B cell (primary cell): ENCODE measurements at regions not wholly inside any gene's neighbourhood (a gene's known extent, or its start where the extent isn't known, plus 50 kb on each side); places are given as distances from the start of the nearest gene placed in this dataset. TPM values are rescaled to one million over a fixed set of nuclear protein-coding genes. Genes with fewer than 3 reads are reported as not detected.

Experiments used
- ATAC-seq: fragments of 200-7000 bp; cut with Tn5 transposase; one replicate; pipeline ENCODE4 v1.10.0; 2021; ENCODE audit warnings: low read depth, mild to moderate bottlenecking, moderate number of reproducible peaks, moderate library complexity
- CTCF ChIA-PET: fragments of 350-600 bp; sonication (Branson Sonifier 250); formaldehyde crosslinking; loops from one replicate; lab custom pipeline; 2021; ENCODE audit warnings: antibody characterized with exemption, inconsistent platforms; lab: Charles Lee
- POLR2A ChIA-PET: fragments of 350-600 bp; sonication (Branson Sonifier 250); formaldehyde crosslinking; loops from one replicate; lab custom pipeline; 2021; ENCODE audit warnings: antibody characterized with exemption; lab: Charles Lee
- DNase-seq: peaks from one replicate; pipeline ENCODE4 v3.0.0; 2013
- H2AFZ ChIP-seq: 2 replicates; pipeline ENCODE4 v1.6.1; 2012; ENCODE audit warnings: mild to moderate bottlenecking, low read depth, low read length; ENCODE audit not compliant: insufficient read depth, poor library complexity, severe bottlenecking
- H3K27ac ChIP-seq, 2 donors: 1 replicate in 1 of 2; 2 replicates in 1 of 2; pipeline ENCODE4 v1.5.1; 2012 to 2013; ENCODE audit warnings: low read length in 2 of 2, mild to moderate bottlenecking in 2 of 2, moderate library complexity in 1 of 2
- H3K27me3 ChIP-seq, 4 experiments: fragments of 200-600 bp in 1 of 4; sonication (generic) in 1 of 4; replicated peaks in 1 of 4; 1 replicate in 2 of 4; 2 replicates in 2 of 4; pipeline versions ENCODE4 v1.6.1 to v1.7.0; 2013 to 2016; ENCODE audit warnings: low read length in 3 of 4, mild to moderate bottlenecking in 2 of 4, mixed read lengths in 1 of 4, moderate library complexity in 1 of 4; ENCODE audit not compliant: insufficient read depth in 4 of 4, control insufficient read depth in 3 of 4; ENCODE audit errors: control extremely low read depth in 1 of 4
- H3K36me3 ChIP-seq, 2 experiments: replicated peaks in 1 of 2; 1 replicate in 1 of 2; 2 replicates in 1 of 2; pipeline versions ENCODE4 v1.6.1 to v1.7.1; 2013; ENCODE audit warnings: low read length in 1 of 2; ENCODE audit not compliant: insufficient read depth in 2 of 2, control insufficient read depth in 1 of 2; ENCODE audit errors: control extremely low read depth in 1 of 2, extremely low read depth in 1 of 2
- H3K4me1 ChIP-seq, 2 donors: fragments of 200-600 bp in 1 of 2; sonication (generic) in 1 of 2; 1 replicate in 1 of 2; 2 replicates in 1 of 2; pipeline versions ENCODE4 v1.5.1 to v1.6.1; 2013 to 2017; ENCODE audit warnings: low read length in 2 of 2; ENCODE audit not compliant: control insufficient read depth in 2 of 2, insufficient read depth in 2 of 2
- H3K4me2 ChIP-seq: replicated peaks from 2 replicates; pipeline ENCODE3; 2012; ENCODE audit warnings: mild to moderate bottlenecking, low read depth, low read length; ENCODE audit not compliant: poor library complexity, severe bottlenecking
- H3K4me3 ChIP-seq, 5 experiments: fragments of 200-600 bp in 1 of 5; sonication (generic) in 1 of 5; 1 replicate in 3 of 5; 2 replicates in 2 of 5; pipeline versions ENCODE4 v1.5.1 to v1.7.0; 2011 to 2016; ENCODE audit warnings: low read length in 4 of 5, mild to moderate bottlenecking in 4 of 5, low read depth in 2 of 5, control low read depth in 1 of 5, moderate library complexity in 1 of 5; ENCODE audit not compliant: insufficient read depth in 1 of 5; ENCODE audit errors: control extremely low read depth in 1 of 5, extremely low read depth in 1 of 5
- H3K79me2 ChIP-seq: fragments of 200-600 bp; sonication (generic); one replicate; pipeline ENCODE4 v1.6.0; 2016; ENCODE audit warnings: low read length; ENCODE audit not compliant: control insufficient read depth, insufficient read depth
- H3K9ac ChIP-seq: fragments of 200-600 bp; sonication (generic); 2 replicates; pipeline ENCODE4 v1.6.1; 2017; ENCODE audit warnings: mild to moderate bottlenecking, low read length, moderate library complexity
- H3K9me3 ChIP-seq, 3 donors: one replicate each; pipeline versions ENCODE4 v1.6.1 to v1.7.1; 2013; ENCODE audit warnings: low read length in 2 of 3; ENCODE audit not compliant: control insufficient read depth in 2 of 3, insufficient read depth in 1 of 3; ENCODE audit errors: control extremely low read depth in 1 of 3
- H4K20me1 ChIP-seq: 2 replicates; pipeline ENCODE4 v1.6.0; 2012; ENCODE audit warnings: mild to moderate bottlenecking, low read length; ENCODE audit not compliant: insufficient read depth, control insufficient read depth, poor library complexity, severe bottlenecking
- H3K27ac Mint-ChIP-seq: one replicate; pipeline ENCODE4 v1.8.0; 2021; ENCODE audit warnings: mixed read lengths
- H3K27me3 Mint-ChIP-seq: one replicate; pipeline ENCODE4 v1.8.0; 2021; ENCODE audit warnings: mixed read lengths
- H3K4me1 Mint-ChIP-seq: one replicate; pipeline ENCODE4 v1.8.0; 2021; ENCODE audit warnings: mixed read lengths
- H3K4me3 Mint-ChIP-seq: one replicate; pipeline ENCODE4 v1.8.0; 2021; ENCODE audit warnings: mixed read lengths
- H3K9me3 Mint-ChIP-seq: one replicate; pipeline ENCODE4 v1.8.0; 2022; ENCODE audit warnings: mixed read lengths; ENCODE audit not compliant: insufficient read depth
- CTCF ChIP-seq: fragments of 200-600 bp; IDR thresholded peaks from one replicate; pipeline ENCODE4 v1.8.0; 2022; ENCODE audit warnings: antibody characterized with exemption, mild to moderate bottlenecking
- EZH2 ChIP-seq: IDR thresholded peaks from 2 replicates; pipeline ENCODE4 v1.6.1; 2012; ENCODE audit warnings: borderline replicate concordance, low read depth, mild to moderate bottlenecking, moderate library complexity, low read length; ENCODE audit not compliant: insufficient read depth, poor library complexity, severe bottlenecking
- WGBS: methylation state at CpG from one replicate; pipeline ENCODE4 v1.1.5; 2013; ENCODE audit warnings: missing lambda C conversion rate; ENCODE audit not compliant: insufficient coverage; 5-methylcytosine and 5-hydroxymethylcytosine counted together
- intact Hi-C: fragments of 100-400 bp; cut with micrococcal nuclease; formaldehyde crosslinking; loops from one replicate; pipeline ENCODE4 v1.10.0; 2022
- small RNA-seq: library from RNA; depleted of rRNA; stranded (forward); fragments of <200 nt; gene quantifications from one replicate; pipeline ENCODE3, GENCODE V24; 2012; ENCODE audit warnings: low replicate concordance, low read depth; ENCODE audit not compliant: insufficient read length

- Histone ChIP-seq H3K27ac (no peak overlapping the region), H4K20me1 (no peaks in the 10 kb centered on the region), H3K79me2 (no peaks in the 10 kb centered on the region), H3K27me3 (no peaks in the 10 kb centered on the region), H3K9ac (no peak overlapping the region), H3K36me3 (no peaks in the 10 kb centered on the region), H3K4me1 (no peaks in the 10 kb centered on the region), H3K4me3 (no peak overlapping the region), H2AFZ (no peak overlapping the region), H3K4me2 (no peak overlapping the region), H3K9me3 (no peaks in the 10 kb centered on the region)
- H3K4me3 Mint-ChIP-seq = no peak overlapping the region
- ChIA-PET CTCF (no interaction called here), POLR2A (no interaction called here)
- intact Hi-C loops = no loop called here
- TF ChIP-seq EZH2 (no peak), CTCF (no peak)
- no peaks in the 10 kb centered on the region for H3K27me3 Mint-ChIP-seq
- H3K27ac Mint-ChIP-seq = no peak overlapping the region
- H3K4me1 Mint-ChIP-seq = no peaks in the 10 kb centered on the region
- DNase-seq = no peak
- no peak for ATAC-seq
- 100% methylated on average over 2 of the region's 4 CpGs for WGBS
- H3K9me3 Mint-ChIP-seq = peaks cover 3% of the 10 kb centered on the region
These were observed 62.6 kb upstream of the SSTR1 start for GRCh38 chr14:38145142-38145541.

- H3K27ac ChIP-seq = no peak overlapping the region
- no peak overlapping the region for H2AFZ ChIP-seq
- no peaks in the 10 kb centered on the region for H3K36me3 ChIP-seq
- no peaks in the 10 kb centered on the region for H3K27me3 ChIP-seq
- no peak overlapping the region for H3K4me2 ChIP-seq
- intact Hi-C loops = no loop called here
- no peaks in the 10 kb centered on the region for H3K27me3 Mint-ChIP-seq
- H3K9ac ChIP-seq = no peak overlapping the region
- peaks cover 3% of the 10 kb centered on the region for H3K9me3 Mint-ChIP-seq
- WGBS = no CpG with 5 or more reads among the region's 3 CpGs
- ChIA-PET POLR2A (no interaction called here), CTCF (no interaction called here)
- no peak overlapping the region for H3K4me3 ChIP-seq
- no peaks in the 10 kb centered on the region for H3K4me1 Mint-ChIP-seq
- H3K4me3 Mint-ChIP-seq = no peak overlapping the region
- no peaks in the 10 kb centered on the region for H3K79me2 ChIP-seq
- no peak overlapping the region for H3K27ac Mint-ChIP-seq
- no peaks in the 10 kb centered on the region for H4K20me1 ChIP-seq
- TF ChIP-seq CTCF (no peak), EZH2 (no peak)
- no peaks in the 10 kb centered on the region for H3K4me1 ChIP-seq
- ATAC-seq (no peak), DNase-seq (no peak)
- no peaks in the 10 kb centered on the region for H3K9me3 ChIP-seq
These were observed 57.6 kb upstream of the SSTR1 start for GRCh38 chr14:38150075-38150474.

Small RNA genes in the stretch of these regions (small RNA-seq; reads per million reads assigned to genes)
- gene RF00406 (0.57 reads per million), gene RNU6-1277P (not detected)
